Suprapubic skin (tissue), 4 donors: ENCODE measurements at regions not wholly inside any gene's neighbourhood (a gene's known extent, or its start where the extent isn't known, plus 50 kb on each side); places are given as distances from the start of the nearest gene placed in this dataset.

Experiments used
- DNase-seq, 2 donors: peaks; one replicate each; pipeline ENCODE4 v3.0.0-alpha.2; 2019; ENCODE audit warnings: low spot score in 2 of 2
- H3K27ac ChIP-seq: fragments of 200-600 bp; sonication (generic); one replicate; pipeline ENCODE4 v1.5.1; 2019
- H3K27me3 ChIP-seq: fragments of 200-600 bp; sonication (generic); one replicate; pipeline ENCODE4 v1.5.1; 2019
- H3K36me3 ChIP-seq: fragments of 200-600 bp; sonication (generic); one replicate; pipeline ENCODE4 v1.5.1; 2019
- H3K4me1 ChIP-seq: fragments of 200-600 bp; sonication (generic); one replicate; pipeline ENCODE4 v1.5.1; 2019
- H3K4me3 ChIP-seq: fragments of 200-600 bp; sonication (generic); one replicate; pipeline ENCODE4 v1.5.1; 2019; ENCODE audit warnings: mild to moderate bottlenecking
- H3K9me3 ChIP-seq: fragments of 200-600 bp; sonication (generic); one replicate; pipeline ENCODE4 v1.5.1; 2019
- CTCF ChIP-seq, 2 donors: fragments of 200-600 bp in 1 of 2; fragments of 450-650 bp in 1 of 2; sonication (generic) in 1 of 2; IDR thresholded peaks; one replicate each; pipeline ENCODE4 v1.5.1; 2016 to 2019; ENCODE audit warnings: antibody characterized with exemption in 2 of 2, mild to moderate bottlenecking in 1 of 2, moderate library complexity in 1 of 2
- EP300 ChIP-seq: sonication (generic); formaldehyde crosslinking; IDR thresholded peaks from one replicate; pipeline ENCODE4 v1.6.1; 2017; ENCODE audit warnings: antibody characterized with exemption
- POLR2A ChIP-seq, 2 donors: fragments of 450-650 bp; IDR thresholded peaks; one replicate each; pipeline ENCODE4 v1.6.1; 2017; ENCODE audit warnings: antibody characterized with exemption in 2 of 2, mild to moderate bottlenecking in 2 of 2, moderate library complexity in 2 of 2
- POLR2AphosphoS5 ChIP-seq, 3 donors: sonication (generic); formaldehyde crosslinking; IDR thresholded peaks; one replicate each; pipeline ENCODE4 v1.6.1; 2017; ENCODE audit warnings: antibody characterized with exemption in 3 of 3
- WGBS: methylation state at CpG from one replicate; pipeline ENCODE4 v1.1.5; 2018; 5-methylcytosine and 5-hydroxymethylcytosine counted together

GRCh38 chr6:93968126-93968525 is 548.8 kb upstream of the EPHA7 start:
- TF ChIP-seq EP300 (no peak), POLR2AphosphoS5 (IDR thresholded peaks at IDR 0.05) (no peak), POLR2A (IDR thresholded peaks at IDR 0.05) (no peak), CTCF (IDR thresholded peaks at IDR 0.05) (no peak)
- Histone ChIP-seq H3K27ac (no peak overlapping the region), H3K36me3 (no peaks in the 10 kb centered on the region), H3K27me3 (no peaks in the 10 kb centered on the region), H3K9me3 (no peaks in the 10 kb centered on the region), H3K4me3 (no peak overlapping the region), H3K4me1 (no peaks in the 10 kb centered on the region)
- WGBS: 80% methylated on average over 4 of the region's 4 CpGs
- no peak for DNase-seq

- DNase-seq: no peak
- no peaks in the 10 kb centered on the region for H3K4me1 ChIP-seq
- 84% methylated on average over 1 of the region's 1 CpG for WGBS
Measured at GRCh38 chr6:93964926-93965325, 545.6 kb upstream of the EPHA7 start.

GRCh38 chr6:93964321-93964720 is 545.0 kb upstream of the EPHA7 start:
- Histone ChIP-seq H3K4me1 (no peaks in the 10 kb centered on the region), H3K9me3 (no peaks in the 10 kb centered on the region), H3K36me3 (no peaks in the 10 kb centered on the region), H3K4me3 (no peak overlapping the region), H3K27ac (no peak overlapping the region), H3K27me3 (no peaks in the 10 kb centered on the region)
- DNase-seq: no peak
- TF ChIP-seq POLR2A (IDR thresholded peaks at IDR 0.05) (no peak), EP300 (no peak), CTCF (IDR thresholded peaks at IDR 0.05) (no peak), POLR2AphosphoS5 (IDR thresholded peaks at IDR 0.05) (no peak)
- WGBS: 33% methylated on average over 1 of the region's 1 CpG

More at GRCh38 chr6:93964926-93965325, 545.6 kb upstream of the EPHA7 start:
- Histone ChIP-seq H3K36me3 (no peaks in the 10 kb centered on the region), H3K27me3 (no peaks in the 10 kb centered on the region), H3K9me3 (no peaks in the 10 kb centered on the region), H3K27ac (no peak overlapping the region), H3K4me3 (no peak overlapping the region)
- no peak for TF ChIP-seq EP300
- TF ChIP-seq CTCF (IDR thresholded peaks at IDR 0.05): no peak
- TF ChIP-seq POLR2AphosphoS5 (IDR thresholded peaks at IDR 0.05): no peak
- no peak for TF ChIP-seq POLR2A (IDR thresholded peaks at IDR 0.05)

GRCh38 chr6:93962566-93962965 is 543.2 kb upstream of the EPHA7 start:
- Histone ChIP-seq H3K4me3 (no peak overlapping the region), H3K4me1 (no peaks in the 10 kb centered on the region), H3K27me3 (no peaks in the 10 kb centered on the region), H3K36me3 (no peaks in the 10 kb centered on the region), H3K9me3 (no peaks in the 10 kb centered on the region), H3K27ac (no peak overlapping the region)
- TF ChIP-seq EP300: no peak
- no peak for TF ChIP-seq POLR2AphosphoS5 (IDR thresholded peaks at IDR 0.05)
- no peak for TF ChIP-seq POLR2A (IDR thresholded peaks at IDR 0.05)
- TF ChIP-seq CTCF (IDR thresholded peaks at IDR 0.05): no peak
- no peak for DNase-seq
- 43% methylated on average over 1 of the region's 1 CpG for WGBS

GRCh38 chr6:93954584-93954983 is 535.2 kb upstream of the EPHA7 start:
- DNase-seq: no peak
- TF ChIP-seq POLR2A (IDR thresholded peaks at IDR 0.05): no peak
- TF ChIP-seq CTCF (IDR thresholded peaks at IDR 0.05): no peak
- H3K36me3 ChIP-seq: no peaks in the 10 kb centered on the region
- H3K27ac ChIP-seq: no peak overlapping the region
- WGBS: 39% methylated on average over 1 of the region's 1 CpG
- H3K4me3 ChIP-seq: no peak overlapping the region
- no peaks in the 10 kb centered on the region for H3K27me3 ChIP-seq
- H3K4me1 ChIP-seq: no peaks in the 10 kb centered on the region
- H3K9me3 ChIP-seq: no peaks in the 10 kb centered on the region
